ENCODE measurements at regions not wholly inside any gene's neighbourhood (a gene's known extent, or its start where the extent isn't known, plus 50 kb on each side); places are given as distances from the start of the nearest gene placed in this dataset.

GRCh38 chr3:25992606-25993005, 202.7 kb downstream of the OXSM start (continued):
- TF ChIP-seq SPI1 (IDR thresholded peaks at IDR 0.05; ENCODE audit: borderline replicate concordance, insufficient read depth, low read depth, low read length) (no peak), SMAD5 (IDR thresholded peaks at IDR 0.05; ENCODE audit: low read depth) (no peak)

GRCh38 chr3:26004172-26004571, 214.3 kb downstream of the OXSM start:
- Histone ChIP-seq H3K9ac (ENCODE audit: control insufficient read depth, insufficient read depth, low read length) (no peak overlapping the region), H3K4me1 (ENCODE audit: control insufficient read depth, insufficient read depth, low read length) (no peaks in the 10 kb centered on the region), H3K4me2 (ENCODE audit: control insufficient read depth, insufficient read depth) (no peak overlapping the region), H3K9me3 (replicated peaks; ENCODE audit: control insufficient read depth, insufficient read depth, low read length) (no peaks in the 10 kb centered on the region), H2AFZ (ENCODE audit: control insufficient read depth, low read depth, low read length) (no peak overlapping the region), H3K27me3 (replicated peaks in 1 of 2; ENCODE audit: control insufficient read depth in 2 of 2, insufficient read depth in 2 of 2, low read length in 1 of 2) (no peaks in the 10 kb centered on the region), H3K79me2 (ENCODE audit: control insufficient read depth, insufficient read depth, low read length) (no peaks in the 10 kb centered on the region), H3K36me3 (ENCODE audit: control insufficient read depth in 2 of 2, insufficient read depth in 2 of 2, low read length in 1 of 2) (no peaks in the 10 kb centered on the region), H4K20me1 (ENCODE audit: control insufficient read depth, insufficient read depth) (no peaks in the 10 kb centered on the region), H3K27ac (ENCODE audit: control insufficient read depth, insufficient read depth) (no peak overlapping the region), H3K4me3 (no peak overlapping the region)
- in situ Hi-C loops (cut with MboI), result no loop called here
- POLR2A ChIA-PET, result no interaction called here
- ATAC-seq, result no peak
- intact Hi-C loops (cut with micrococcal nuclease; ENCODE audit: unreplicated experiment), result no loop called here
- DNase-seq (ENCODE audit: low read depth, low spot score), result no peak
- no peak for FAIRE-seq
- BruUV-seq (replicated peaks), result no TSS peak
- CTCF ChIA-PET, result no interaction called here
- TF ChIP-seq PAX8 (IDR thresholded peaks at IDR 0.05) (no peak), KDM1A (IDR thresholded peaks at IDR 0.05; ENCODE audit: borderline replicate concordance) (no peak), TARDBP (IDR thresholded peaks at IDR 0.05; ENCODE audit: borderline replicate concordance) (no peak), ZBTB11 (CRISPR knock-in tag; IDR thresholded peaks at IDR 0.05) (no peak), ZBTB33 (IDR thresholded peaks at IDR 0.05) (no peak), MTA2 (IDR thresholded peaks at IDR 0.05; ENCODE audit: low read depth) (no peak), POLR2AphosphoS5 (IDR thresholded peaks at IDR 0.05; ENCODE audit: low read length) (no peak), RUNX3 (IDR thresholded peaks at IDR 0.05; ENCODE audit: low read length) (no peak), ZBTB40 (IDR thresholded peaks at IDR 0.05; ENCODE audit: borderline replicate concordance) (no peak), TCF12 (IDR thresholded peaks at IDR 0.05; ENCODE audit: low read depth, low read length) (no peak), E2F4 (IDR thresholded peaks at IDR 0.05; ENCODE audit: low read depth, low read length) (no peak)
- RAD21 ChIA-PET (ENCODE audit: unreplicated experiment), result no interaction called here
- SMC1A ChIA-PET (ENCODE audit: uncharacterized antibody, unreplicated experiment), result no interaction called here
